GM19455 (cell line): ENCODE measurements at regions not wholly inside any gene's neighbourhood (a gene's known extent, or its start where the extent isn't known, plus 50 kb on each side); places are given as distances from the start of the nearest gene placed in this dataset.
"Not testable (repeated sequence)": the region's sequence is repeated elsewhere in the genome, so short reads cannot be mapped to it uniquely, and the experiment has no call there.

ENCODE experiments used
- ATAC-seq: cut with Tn5 transposase; IDR thresholded peaks from one replicate; pipeline ENCODE4 v1.9.1; 2021; ENCODE audit not compliant: unreplicated experiment

- no peak for ATAC-seq
Measured at GRCh38 chr6:51299621-51300380, 481.1 kb downstream of the TFAP2B start.

GRCh38 chr6:51300510-51300909, 481.8 kb downstream of the TFAP2B start:
- no peak for ATAC-seq

- ATAC-seq, result no peak
Measured at GRCh38 chr6:51301962-51302361, 483.3 kb downstream of the TFAP2B start.

- ATAC-seq, result no peak
Measured at GRCh38 chr6:51302431-51302830, 483.8 kb downstream of the TFAP2B start.

- no peak for ATAC-seq
Measured at GRCh38 chr6:51303338-51303737, 484.7 kb downstream of the TFAP2B start.

GRCh38 chr6:51314965-51315364, 496.3 kb downstream of the TFAP2B start:
- ATAC-seq, result no peak

- no peak for ATAC-seq
Measured at GRCh38 chr6:51318674-51319073, 500.0 kb downstream of the TFAP2B start.

- not testable (repeated sequence) for ATAC-seq
Measured at GRCh38 chr6:51321477-51321876, 502.8 kb downstream of the TFAP2B start.

GRCh38 chr6:51322505-51322904, 503.8 kb downstream of the TFAP2B start:
- no peak for ATAC-seq

- ATAC-seq, result no peak
Measured at GRCh38 chr6:51323056-51323455, 504.4 kb downstream of the TFAP2B start.

GRCh38 chr6:51330971-51331370, 512.3 kb downstream of the TFAP2B start:
- ATAC-seq, result no peak

GRCh38 chr6:51335543-51335942, 516.9 kb downstream of the TFAP2B start:
- no peak for ATAC-seq

GRCh38 chr6:51336185-51336584, 517.5 kb downstream of the TFAP2B start:
- ATAC-seq, result no peak

GRCh38 chr6:51337277-51337676, 518.6 kb downstream of the TFAP2B start:
- no peak for ATAC-seq

- ATAC-seq, result no peak
Measured at GRCh38 chr6:51339108-51339507, 520.4 kb downstream of the TFAP2B start.

GRCh38 chr6:51339728-51340127, 521.1 kb downstream of the TFAP2B start:
- ATAC-seq, result no peak

GRCh38 chr6:51342393-51342792, 523.7 kb downstream of the TFAP2B start:
- no peak for ATAC-seq

- ATAC-seq, result no peak
Measured at GRCh38 chr6:51349857-51350256, 531.2 kb downstream of the TFAP2B start.

- ATAC-seq, result no peak
Measured at GRCh38 chr6:51350308-51350904, 531.7 kb downstream of the TFAP2B start.

- ATAC-seq, result no peak
Measured at GRCh38 chr6:51352506-51353029, 533.9 kb downstream of the TFAP2B start.

GRCh38 chr6:51360287-51360686, 541.6 kb downstream of the TFAP2B start:
- ATAC-seq, result no peak

- ATAC-seq, result no peak
Measured at GRCh38 chr6:51365566-51365965, 546.9 kb downstream of the TFAP2B start.
